ENCODE measurements at regions not wholly inside any gene's neighbourhood (a gene's known extent, or its start where the extent isn't known, plus 50 kb on each side); places are given as distances from the start of the nearest gene placed in this dataset.

- DNase-seq, result no peak
Measured at GRCh38 chr4:171142045-171142444, 671.2 kb upstream of the GALNTL6 start.

- DNase-seq, result no peak
Measured at GRCh38 chr4:171130256-171130801, 682.9 kb upstream of the GALNTL6 start.

- no peak for DNase-seq
Measured at GRCh38 chr4:171118091-171118490, 695.1 kb upstream of the GALNTL6 start.

GRCh38 chr4:171117457-171117856, 695.7 kb upstream of the GALNTL6 start:
- DNase-seq, result no peak

DNA sequence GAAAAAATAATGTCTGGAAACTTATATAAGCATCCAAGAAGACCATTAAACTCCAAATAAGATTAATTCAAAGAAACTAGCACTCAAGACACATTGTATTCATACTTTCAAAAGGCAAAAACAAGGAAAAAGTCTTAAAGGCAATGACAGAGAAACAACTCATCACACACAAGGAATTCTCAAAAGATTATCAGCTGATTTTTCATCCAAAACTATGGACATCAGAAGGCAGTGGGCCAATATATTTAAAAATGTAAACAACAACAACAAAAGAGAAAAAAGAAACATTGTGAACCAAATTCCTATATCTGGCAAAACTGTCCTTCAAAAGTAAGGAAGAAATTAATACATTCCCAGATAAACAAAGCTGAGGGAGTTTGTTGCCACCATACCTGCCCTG, 711.4 kb upstream of the GALNTL6 start:
- no peak for DNase-seq

DNA sequence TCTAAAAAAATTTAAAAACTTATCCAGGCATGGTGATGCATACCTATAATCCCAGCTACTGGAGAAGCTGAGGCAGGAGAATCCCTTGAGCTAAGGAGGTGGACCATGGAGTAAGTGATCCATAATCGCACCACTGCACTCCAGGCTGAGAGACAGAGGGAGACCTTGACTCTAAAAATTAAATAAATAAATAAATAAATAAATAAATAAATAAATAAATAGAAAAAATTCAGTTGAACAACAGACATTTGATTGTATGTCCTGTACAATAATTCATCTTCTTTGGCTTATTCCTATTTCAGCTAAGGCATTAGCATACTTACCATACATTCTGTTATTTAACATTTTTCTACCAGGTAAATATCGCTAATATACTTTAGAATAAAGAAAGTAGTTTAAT, 726.1 kb upstream of the GALNTL6 start:
- DNase-seq, result no peak

DNA sequence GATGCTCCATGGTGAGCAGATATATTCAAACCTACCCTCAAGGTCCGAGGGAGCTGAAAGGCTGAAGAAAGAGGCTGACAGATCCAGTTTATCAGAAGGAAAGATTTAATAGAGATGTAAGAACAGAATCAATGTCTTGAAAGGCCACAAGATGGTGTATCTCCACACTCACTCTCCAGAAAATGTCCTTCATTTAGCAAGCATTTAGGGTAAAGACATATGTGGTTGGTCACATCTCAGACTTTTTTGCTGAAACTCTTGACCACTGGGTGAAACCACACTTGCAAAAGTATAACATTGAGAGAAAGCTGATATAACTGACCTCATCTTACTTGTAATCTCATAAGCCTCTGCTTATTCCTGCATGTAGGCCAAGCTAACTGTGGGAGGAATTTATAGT, 745.8 kb upstream of the GALNTL6 start:
- no peak for DNase-seq

GRCh38 chr4:171049380-171049779, 763.8 kb upstream of the GALNTL6 start:
- no peak for DNase-seq

DNA sequence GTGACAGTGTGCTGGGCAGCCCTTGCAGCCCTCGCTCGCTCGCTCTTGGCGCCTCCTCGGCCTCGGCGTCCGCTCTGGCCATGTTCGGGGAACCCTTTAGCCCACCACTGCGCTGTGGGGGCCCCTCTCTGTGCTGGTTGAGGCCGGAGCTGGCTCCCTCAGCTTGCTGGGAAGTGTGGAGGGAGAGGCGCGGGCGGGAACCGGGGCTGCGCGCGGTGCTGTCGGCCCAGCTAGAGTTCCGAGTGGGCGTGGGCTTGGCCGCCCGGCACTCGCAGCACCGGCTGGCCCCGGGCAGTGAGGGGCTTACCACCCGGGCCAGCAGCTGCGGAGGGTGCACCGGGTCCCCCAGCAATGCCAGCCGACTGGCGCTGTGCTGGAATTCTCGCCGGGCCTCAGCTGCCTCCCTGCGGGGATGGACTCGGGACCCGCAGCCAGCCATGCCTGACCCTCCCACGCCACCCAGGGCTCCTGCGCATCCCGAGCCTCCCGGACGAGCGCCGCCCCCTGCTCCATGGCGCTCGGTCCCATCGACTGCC, 770.1 kb upstream of the GALNTL6 start:
- DNase-seq, result no peak

GRCh38 chr4:171035909-171036308, 777.3 kb upstream of the GALNTL6 start:
- no peak for DNase-seq

- DNase-seq, result no peak
Measured at GRCh38 chr4:171031338-171031737, 781.9 kb upstream of the GALNTL6 start.

DNA sequence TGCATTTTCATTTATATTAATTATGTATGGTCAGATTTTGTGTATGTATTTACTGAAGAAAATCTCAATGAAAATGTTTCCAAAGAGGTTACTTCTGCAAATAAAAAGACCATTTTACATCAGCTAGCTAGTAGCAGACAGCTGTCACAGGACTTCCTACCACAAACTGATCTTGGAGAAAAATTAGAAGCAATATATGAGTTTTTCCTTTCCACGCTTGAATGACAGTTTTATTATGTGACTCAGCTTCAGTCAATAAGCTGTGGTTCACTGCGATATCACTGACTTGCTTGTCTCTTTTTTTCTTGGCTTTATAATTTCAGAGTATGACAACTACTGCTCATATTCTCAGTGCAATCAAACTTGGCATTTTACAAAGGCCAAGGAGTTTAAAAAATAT, 787.4 kb upstream of the GALNTL6 start:
- DNase-seq, result no peak

GRCh38 chr4:171025343-171025742, 787.9 kb upstream of the GALNTL6 start:
- no peak for DNase-seq

GRCh38 chr4:171024720-171025303, 788.4 kb upstream of the GALNTL6 start:
- no peak for DNase-seq

- DNase-seq, result no peak
Measured at GRCh38 chr4:171022824-171023230, 790.4 kb upstream of the GALNTL6 start.

GRCh38 chr4:171017593-171017992, 795.6 kb upstream of the GALNTL6 start:
- no peak for DNase-seq

DNA sequence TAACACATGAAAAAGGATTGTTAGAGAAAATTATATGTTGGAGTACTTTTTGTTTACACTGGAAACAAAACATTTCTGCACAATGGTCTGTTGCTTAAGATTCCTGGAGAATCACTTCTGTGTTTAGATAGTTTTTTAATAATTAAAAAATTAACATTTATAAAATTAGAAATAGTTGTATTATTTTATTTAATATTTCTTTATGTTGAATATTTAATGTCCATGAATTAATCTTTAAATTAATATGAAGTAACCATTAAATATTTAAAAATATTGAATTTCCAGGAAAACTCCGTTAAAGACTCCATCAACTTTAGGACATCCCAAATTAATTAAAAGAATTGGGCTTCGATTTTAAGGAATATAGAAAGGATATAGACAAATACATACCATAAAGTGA, 797.1 kb upstream of the GALNTL6 start:
- no peak for DNase-seq

GRCh38 chr4:171015441-171015840, 797.8 kb upstream of the GALNTL6 start:
- DNase-seq, result no peak

DNA sequence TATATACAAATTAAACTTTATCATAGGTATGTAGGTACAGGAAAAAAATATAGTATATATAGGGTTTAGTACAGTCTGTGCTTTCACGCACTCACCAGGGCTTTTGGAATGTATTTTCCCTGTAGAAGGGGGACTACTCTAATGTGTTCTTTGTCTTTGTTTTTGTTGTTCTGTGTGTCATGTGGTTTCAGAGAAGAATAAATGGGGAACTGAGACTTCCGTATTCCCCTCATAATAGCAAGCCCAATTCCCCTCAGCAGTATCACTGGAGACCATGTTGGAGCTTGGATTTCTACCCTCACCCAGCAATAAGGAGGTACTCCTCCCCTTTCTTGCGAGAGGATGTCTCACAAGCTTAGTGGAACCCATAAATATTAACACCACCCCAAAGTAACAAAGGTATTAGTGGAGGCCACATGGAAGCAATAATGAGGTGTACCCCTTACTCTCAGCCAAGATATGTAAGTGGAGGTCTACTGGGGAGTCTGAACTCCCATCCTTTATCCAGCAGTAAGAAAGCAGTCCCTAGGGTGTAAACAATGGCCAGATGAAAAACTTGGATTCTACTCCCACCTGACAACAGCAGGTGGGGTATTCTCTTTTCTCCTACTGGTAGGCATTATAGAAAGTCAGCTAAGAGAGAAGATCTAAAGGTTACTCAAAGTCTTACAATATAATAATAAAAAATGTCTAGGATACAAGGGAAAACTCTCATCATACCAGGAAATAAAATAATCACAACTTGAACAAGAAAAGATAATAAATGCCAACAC, 805.4 kb upstream of the GALNTL6 start:
- DNase-seq, result no peak

- DNase-seq, result no peak
Measured at GRCh38 chr4:171002246-171002645, 811.0 kb upstream of the GALNTL6 start.

DNA sequence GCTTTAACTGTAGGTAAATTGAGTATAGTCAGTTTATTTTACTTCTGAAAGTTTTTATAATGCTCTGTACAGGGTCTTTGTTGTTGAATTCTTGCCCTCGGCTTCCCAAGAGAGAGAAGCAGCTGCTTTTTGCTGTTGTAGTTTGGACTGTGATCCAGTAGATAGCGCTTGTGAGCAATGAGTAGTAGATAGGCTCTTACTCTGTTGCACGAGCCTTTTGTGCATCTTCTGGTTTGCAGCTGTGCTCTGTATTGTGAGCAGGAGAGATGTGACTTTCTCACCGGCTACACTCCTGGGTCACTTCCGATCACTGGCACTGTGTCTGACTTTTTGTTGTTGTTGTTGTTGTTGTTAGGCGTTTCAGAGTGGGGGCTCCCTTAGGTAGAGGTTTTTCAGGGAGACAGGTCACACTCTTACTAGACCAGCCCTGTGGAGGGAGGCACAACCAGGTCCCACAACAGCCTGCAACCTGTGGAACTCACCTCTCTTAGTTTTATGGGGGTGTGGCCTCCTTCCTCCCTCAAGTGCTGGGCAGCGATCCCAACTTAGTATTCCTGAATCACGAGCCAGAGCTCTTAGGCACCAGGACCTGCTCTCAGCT, 822.1 kb upstream of the GALNTL6 start:
- DNase-seq, result no peak

DNA sequence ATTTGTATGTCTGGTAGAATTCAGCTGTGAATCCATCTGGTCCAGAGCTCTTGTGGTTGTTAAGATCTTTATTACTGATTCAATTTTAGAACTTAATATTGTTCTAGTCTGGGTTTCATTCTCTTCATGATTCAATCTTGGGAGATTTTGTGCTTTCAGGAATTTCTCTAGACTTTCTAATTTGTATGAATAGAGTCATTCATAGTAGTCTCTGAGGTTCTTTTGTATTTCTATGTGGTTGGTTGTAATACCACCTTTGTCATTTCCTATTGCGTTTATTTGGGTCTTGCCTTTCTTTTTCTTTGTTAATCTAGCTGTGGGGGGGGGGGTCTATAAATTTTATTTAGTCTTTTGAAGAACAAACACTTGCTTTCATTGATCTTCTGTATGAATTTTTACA, 824.8 kb upstream of the GALNTL6 start:
- no peak for DNase-seq

GRCh38 chr4:170979736-170980135, 833.5 kb upstream of the GALNTL6 start:
- no peak for DNase-seq

GRCh38 chr4:170978990-170979389, 834.2 kb upstream of the GALNTL6 start:
- no peak for DNase-seq

Data from NCI-H1930 (cell line).